OCI-LY3 (cell line): ENCODE measurements at regions not wholly inside any gene's neighbourhood (a gene's known extent, or its start where the extent isn't known, plus 50 kb on each side); places are given as distances from the start of the nearest gene placed in this dataset.

ENCODE experiments used
- H2AFZ ChIP-seq: fragments of 200-600, 300-600 bp; shearing (Covaris generic); 2 replicates; pipeline ENCODE4 v1.6.0; 2014; ENCODE audit warnings: antibody characterized with exemption, low read depth, low read length
- H3K27ac ChIP-seq: fragments of 200-600, 300-600 bp; sonication (generic); 2 replicates; pipeline ENCODE4 v1.5.1; 2014; ENCODE audit warnings: mild to moderate bottlenecking, low read length, moderate library complexity, mixed read lengths
- H3K27me3 ChIP-seq: fragments of 200-600, 300-600 bp; sonication (generic); 2 replicates; pipeline ENCODE4 v1.6.1; 2014; ENCODE audit warnings: low read depth, low read length, mixed read lengths
- H3K36me3 ChIP-seq: fragments of 200-600, 300-600 bp; sonication (generic); replicated peaks from 2 replicates; pipeline ENCODE3; 2014; ENCODE audit warnings: low read depth, low read length, mixed read lengths
- H3K4me1 ChIP-seq: fragments of 300-600, 200-600 bp; sonication (generic); 2 replicates; pipeline ENCODE4 v1.6.1; 2014; ENCODE audit warnings: low read length, mixed read lengths
- H3K4me2 ChIP-seq: fragments of 200-600, 300-600 bp; sonication (generic); 2 replicates; pipeline ENCODE4 v1.6.1; 2014; ENCODE audit warnings: low read length, mixed read lengths
- H3K4me3 ChIP-seq: fragments of 300-600, 200-600 bp; sonication (generic); 2 replicates; pipeline ENCODE4 v1.5.1; 2014; ENCODE audit warnings: antibody characterized with exemption, mild to moderate bottlenecking, low read length, moderate library complexity
- H3K79me2 ChIP-seq: fragments of 300-600, 200-600 bp; shearing (Covaris generic); 2 replicates; pipeline ENCODE4 v1.6.1; 2014; ENCODE audit warnings: mild to moderate bottlenecking, low read length, mixed read lengths
- H3K9ac ChIP-seq: fragments of 300-600, 200-600 bp; shearing (Covaris generic); 2 replicates; pipeline ENCODE4 v1.6.0; 2014; ENCODE audit warnings: mild to moderate bottlenecking, low read length, moderate library complexity
- H3K9me3 ChIP-seq: fragments of 200-600, 300-600 bp; shearing (Covaris generic); 2 replicates; pipeline ENCODE4 v1.6.1; 2014; ENCODE audit warnings: low read length, mixed read lengths; ENCODE audit not compliant: insufficient read depth
- H4K20me1 ChIP-seq: fragments of 200-600, 300-600 bp; sonication (generic); 2 replicates; pipeline ENCODE4 v1.6.1; 2016; ENCODE audit warnings: low read length, mixed read lengths; ENCODE audit not compliant: insufficient read depth
- EZH2phosphoT487 ChIP-seq: fragments of 200-600 bp; shearing (Covaris generic); IDR thresholded peaks from 2 replicates; pipeline ENCODE4 v1.6.1; 2018; ENCODE audit warnings: antibody characterized with exemption, mixed run types, low read depth
- TF ChIP-seq, protein P1 (sequence below): fragments of 200-600, 300-600 bp; sonication (generic); IDR thresholded peaks from 2 replicates; pipeline ENCODE4 v1.5.1; 2014; ENCODE audit warnings: antibody characterized with exemption, low read length, low read depth

DNA sequence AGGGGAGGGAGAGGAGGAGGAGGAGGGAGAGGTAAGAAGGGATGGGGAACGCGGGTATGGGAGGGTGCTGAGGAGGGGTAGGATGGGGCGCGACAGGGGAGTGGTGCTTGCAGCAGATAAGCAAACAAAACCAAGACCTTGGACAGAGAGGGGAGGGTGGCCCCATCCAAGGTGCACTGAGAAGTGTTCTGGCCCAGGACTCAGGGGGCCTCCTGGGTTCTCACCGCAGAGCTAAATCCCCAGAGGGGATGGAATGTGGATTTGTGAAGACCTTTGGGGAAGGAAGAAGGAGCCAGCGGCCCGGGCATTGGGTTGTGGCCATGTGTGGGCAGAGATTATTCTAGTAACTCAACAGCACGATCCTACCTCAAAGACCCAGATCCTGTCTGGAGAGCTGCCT is 90.9 kb upstream of the LINC01488 start:
- TF ChIP-seq, protein P1, sequence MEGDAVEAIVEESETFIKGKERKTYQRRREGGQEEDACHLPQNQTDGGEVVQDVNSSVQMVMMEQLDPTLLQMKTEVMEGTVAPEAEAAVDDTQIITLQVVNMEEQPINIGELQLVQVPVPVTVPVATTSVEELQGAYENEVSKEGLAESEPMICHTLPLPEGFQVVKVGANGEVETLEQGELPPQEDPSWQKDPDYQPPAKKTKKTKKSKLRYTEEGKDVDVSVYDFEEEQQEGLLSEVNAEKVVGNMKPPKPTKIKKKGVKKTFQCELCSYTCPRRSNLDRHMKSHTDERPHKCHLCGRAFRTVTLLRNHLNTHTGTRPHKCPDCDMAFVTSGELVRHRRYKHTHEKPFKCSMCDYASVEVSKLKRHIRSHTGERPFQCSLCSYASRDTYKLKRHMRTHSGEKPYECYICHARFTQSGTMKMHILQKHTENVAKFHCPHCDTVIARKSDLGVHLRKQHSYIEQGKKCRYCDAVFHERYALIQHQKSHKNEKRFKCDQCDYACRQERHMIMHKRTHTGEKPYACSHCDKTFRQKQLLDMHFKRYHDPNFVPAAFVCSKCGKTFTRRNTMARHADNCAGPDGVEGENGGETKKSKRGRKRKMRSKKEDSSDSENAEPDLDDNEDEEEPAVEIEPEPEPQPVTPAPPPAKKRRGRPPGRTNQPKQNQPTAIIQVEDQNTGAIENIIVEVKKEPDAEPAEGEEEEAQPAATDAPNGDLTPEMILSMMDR, result no peak
- TF ChIP-seq EZH2phosphoT487, result no peak
- H3K9me3 ChIP-seq, result peaks cover 15% of the 10 kb centered on the region
- H3K36me3 ChIP-seq, result no peaks in the 10 kb centered on the region
- H3K9ac ChIP-seq, result no peak overlapping the region
- no peak overlapping the region for H2AFZ ChIP-seq
- H3K4me3 ChIP-seq, result no peak overlapping the region
- H4K20me1 ChIP-seq, result no peaks in the 10 kb centered on the region
- H3K27me3 ChIP-seq, result 0 out of 2 replicates have a peak, but pooled peaks cover 3% of the 10 kb centered on the region
- no peak overlapping the region for H3K27ac ChIP-seq
- peaks cover 5% of the 10 kb centered on the region; the same call in 1 of the 2 replicates for H3K4me1 ChIP-seq
- no peak overlapping the region for H3K4me2 ChIP-seq
- no peaks in the 10 kb centered on the region for H3K79me2 ChIP-seq

DNA sequence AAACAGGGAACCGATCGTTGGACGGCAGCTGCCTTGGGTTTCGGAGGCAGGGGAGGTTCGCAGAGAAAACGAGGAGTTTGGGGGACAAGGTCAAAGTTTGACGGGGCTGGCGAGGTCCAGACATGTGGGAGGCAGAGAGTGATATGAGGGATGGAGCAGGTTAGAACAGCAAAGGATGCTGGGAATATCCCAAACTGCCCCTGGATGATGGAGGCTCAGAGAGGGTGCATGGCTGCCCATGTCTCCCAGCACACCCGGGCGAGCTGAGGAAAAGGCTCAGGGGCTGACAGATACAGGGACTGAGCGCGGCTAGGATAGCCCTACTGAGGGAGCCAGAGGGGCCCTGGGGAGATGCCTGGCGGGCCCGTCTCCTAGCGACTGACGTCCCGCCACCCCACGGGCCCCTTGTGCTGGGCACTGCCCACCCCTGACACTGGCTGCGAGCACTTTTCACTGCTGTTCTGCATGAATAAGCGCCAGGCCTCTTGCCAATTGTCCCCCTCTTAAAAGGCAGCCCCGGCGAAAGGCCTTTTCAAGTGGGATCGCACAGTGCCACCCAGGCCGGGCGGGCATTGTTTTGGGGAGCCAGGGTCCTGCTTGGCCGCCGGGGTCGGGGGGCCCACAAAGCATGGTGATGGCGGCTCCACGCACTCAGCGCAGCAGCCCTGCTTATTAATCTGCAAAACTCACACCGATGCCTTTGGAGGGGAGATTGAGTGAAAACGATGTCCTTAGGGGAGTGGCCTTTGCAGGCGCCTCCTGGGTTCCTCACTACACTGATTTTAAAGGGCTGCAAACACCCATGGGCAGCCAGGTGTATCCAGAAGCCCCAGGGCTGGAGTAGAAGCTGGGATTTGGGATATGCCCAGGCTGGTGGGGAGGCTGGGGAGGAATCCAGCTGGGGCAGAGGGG is 90.0 kb upstream of the LINC01488 start:
- Histone ChIP-seq H3K36me3 (no peaks in the 10 kb centered on the region), H3K9me3 (peaks cover 15% of the 10 kb centered on the region), H3K4me2 (no peak overlapping the region), H3K27me3 (0 out of 2 replicates have a peak, but pooled peaks cover 3% of the 10 kb centered on the region), H2AFZ (no peak overlapping the region), H3K4me1 (peaks cover 5% of the 10 kb centered on the region; the same call in 1 of the 2 replicates), H3K79me2 (no peaks in the 10 kb centered on the region), H3K27ac (no peak overlapping the region), H4K20me1 (no peaks in the 10 kb centered on the region), H3K9ac (no peak overlapping the region), H3K4me3 (no peak overlapping the region)
- TF ChIP-seq, protein P1, result no peak
- no peak for TF ChIP-seq EZH2phosphoT487

DNA sequence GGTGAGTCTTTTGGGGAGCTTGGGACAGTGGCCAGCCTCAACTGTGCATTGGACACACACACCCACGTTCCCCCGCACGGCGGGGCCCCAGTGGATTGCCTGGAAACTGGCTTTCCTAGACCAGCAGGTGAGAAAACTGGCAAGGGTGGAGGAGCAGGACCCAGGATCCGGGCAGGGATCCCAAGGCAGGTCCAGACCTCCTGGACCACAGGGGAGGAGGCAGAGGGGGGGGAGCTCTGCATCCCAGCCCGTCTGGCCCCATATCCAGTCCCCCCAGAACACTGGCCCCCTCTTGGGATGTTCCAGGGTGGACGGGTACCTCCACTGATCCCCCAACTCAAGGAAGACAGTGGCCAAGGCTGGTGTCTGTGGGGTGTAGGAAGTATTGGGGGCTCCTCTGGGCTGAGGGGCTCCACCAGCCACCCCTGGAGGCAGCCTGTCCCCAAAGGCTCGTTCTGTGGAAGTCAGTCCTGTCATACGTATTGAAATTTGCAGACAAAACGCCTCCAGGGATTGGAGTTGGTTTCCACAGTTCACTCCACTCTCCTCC is 89.3 kb upstream of the LINC01488 start:
- Histone ChIP-seq H3K27ac (no peak overlapping the region), H3K4me3 (no peak overlapping the region), H3K4me1 (peaks cover 5% of the 10 kb centered on the region; the same call in 1 of the 2 replicates), H4K20me1 (no peaks in the 10 kb centered on the region), H3K79me2 (no peaks in the 10 kb centered on the region), H3K4me2 (no peak overlapping the region), H3K9me3 (peaks cover 15% of the 10 kb centered on the region), H3K27me3 (0 out of 2 replicates have a peak, but pooled peaks cover 3% of the 10 kb centered on the region), H2AFZ (no peak overlapping the region), H3K36me3 (no peaks in the 10 kb centered on the region), H3K9ac (no peak overlapping the region)
- no peak for TF ChIP-seq EZH2phosphoT487
- TF ChIP-seq, protein P1, result no peak

DNA sequence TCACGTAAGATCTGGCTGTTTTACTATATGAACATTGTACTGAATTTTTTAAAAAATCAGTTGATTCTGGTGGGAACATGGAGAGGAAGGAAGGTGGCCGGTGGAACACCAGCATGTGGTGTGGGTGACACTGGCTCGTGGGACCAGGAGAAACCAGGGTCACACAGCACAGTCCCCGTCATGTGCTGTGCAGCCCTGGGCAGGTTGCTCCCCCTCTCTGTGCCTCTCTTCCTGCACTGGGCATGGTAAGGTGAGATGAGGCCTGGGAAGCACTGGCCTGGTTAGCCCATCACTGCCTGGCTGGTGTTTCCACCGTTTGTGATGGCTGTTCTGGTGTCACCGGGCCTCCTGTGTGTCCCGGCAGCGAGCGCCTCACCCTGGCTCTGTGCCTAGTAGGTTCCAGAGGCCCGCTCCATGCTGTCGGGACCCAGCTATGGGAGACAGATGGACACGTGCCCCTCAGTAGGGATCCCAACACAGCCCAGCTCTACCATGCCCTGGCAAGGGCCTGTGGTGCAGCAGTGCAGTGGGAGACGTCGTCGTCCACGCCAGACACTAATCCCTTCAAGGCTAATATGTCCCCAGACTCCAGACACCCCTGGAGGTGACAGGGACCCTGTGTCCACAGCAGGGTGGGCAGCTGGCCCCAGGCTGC is 88.2 kb upstream of the LINC01488 start:
- TF ChIP-seq EZH2phosphoT487, result no peak
- TF ChIP-seq, protein P1, result no peak
- 0 out of 2 replicates have a peak, but pooled peaks cover 3% of the 10 kb centered on the region for H3K27me3 ChIP-seq
- no peak overlapping the region for H3K4me3 ChIP-seq
- H3K4me1 ChIP-seq, result peaks cover 9% of the 10 kb centered on the region
- H2AFZ ChIP-seq, result no peak overlapping the region
- no peaks in the 10 kb centered on the region for H3K36me3 ChIP-seq
- H3K27ac ChIP-seq, result no peak overlapping the region
- H3K4me2 ChIP-seq, result no peak overlapping the region
- no peak overlapping the region for H3K9ac ChIP-seq
- H3K79me2 ChIP-seq, result no peaks in the 10 kb centered on the region
- peaks cover 6% of the 10 kb centered on the region; the same call in 1 of the 2 replicates for H3K9me3 ChIP-seq
- no peaks in the 10 kb centered on the region for H4K20me1 ChIP-seq
